Stimulated activated CD4-positive, alpha-beta T cell treated with anti-CD3 and anti-CD28 coated beads, Interleukin-1b, Interleukin-23, amount 100 ng/mL, for 48 hours (primary cell): ENCODE measurements at regions not wholly inside any gene's neighbourhood (a gene's known extent, or its start where the extent isn't known, plus 50 kb on each side); places are given as distances from the start of the nearest gene placed in this dataset.
"Not testable (repeated sequence)": the region's sequence is repeated elsewhere in the genome, so short reads cannot be mapped to it uniquely, and the experiment has no call there.

Experiments used
- DNase-seq: peaks from one replicate; pipeline ENCODE4 v3.0.0-alpha.2; 2020

DNA sequence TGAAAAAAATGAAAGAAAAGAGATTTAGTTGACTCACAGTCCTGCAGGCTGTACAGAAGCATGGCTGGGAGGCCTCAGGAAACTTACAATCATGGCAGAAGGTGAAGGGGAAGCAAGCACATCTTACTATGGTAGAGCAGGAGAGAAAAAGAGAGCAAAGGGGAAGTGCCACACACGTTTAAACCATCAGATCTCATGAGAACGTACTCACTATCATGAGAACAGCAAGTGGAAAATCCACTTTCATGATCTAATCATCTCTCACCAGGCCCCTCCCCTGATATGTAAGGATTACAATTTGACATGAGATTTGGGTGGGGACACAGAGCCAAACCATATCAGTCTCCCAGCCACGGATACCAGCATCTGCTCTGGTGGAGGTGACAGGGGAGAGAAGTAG, 50.8 kb upstream of the CPOX start:
- DNase-seq: no peak

GRCh38 chr3:98645039-98645438, 51.6 kb upstream of the CPOX start:
- no peak for DNase-seq

DNA sequence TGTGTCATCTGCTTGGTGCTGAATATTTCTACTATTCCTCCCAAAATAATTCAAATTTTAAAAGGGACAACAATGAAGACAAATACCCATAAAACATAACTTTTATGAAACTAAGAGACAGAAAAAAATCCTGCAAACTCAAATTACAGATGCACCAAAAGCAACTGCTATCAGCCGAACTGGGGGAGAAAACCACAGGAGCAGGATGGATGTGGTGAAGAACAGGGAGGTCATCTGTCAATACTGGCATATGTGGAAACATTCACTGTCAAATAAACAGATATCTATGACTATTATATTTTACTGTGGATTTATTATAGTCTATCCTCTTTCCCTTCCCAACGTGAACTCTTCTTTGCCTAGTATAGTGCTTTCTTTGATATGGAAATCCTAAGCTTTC, 53.3 kb upstream of the CPOX start:
- DNase-seq: no peak

GRCh38 chr3:98647197-98647596, 53.8 kb upstream of the CPOX start:
- DNase-seq: no peak

- DNase-seq: no peak
Measured at GRCh38 chr3:98650971-98651779, 57.8 kb upstream of the CPOX start.

DNA sequence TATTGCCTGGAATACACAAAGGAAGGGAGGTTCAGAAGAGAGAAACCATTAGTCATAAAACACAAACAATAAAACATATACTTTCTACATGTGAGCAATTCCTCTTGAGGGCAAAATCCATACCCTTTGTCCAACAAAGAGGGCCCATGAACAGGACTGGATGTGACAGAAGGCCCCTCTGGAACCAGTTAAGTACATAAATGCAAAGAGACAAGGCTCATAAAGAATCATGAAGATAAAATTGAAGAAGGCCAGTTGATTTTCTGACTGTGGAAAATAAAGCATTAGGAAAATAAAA, 58.3 kb upstream of the CPOX start:
- DNase-seq: no peak

DNA sequence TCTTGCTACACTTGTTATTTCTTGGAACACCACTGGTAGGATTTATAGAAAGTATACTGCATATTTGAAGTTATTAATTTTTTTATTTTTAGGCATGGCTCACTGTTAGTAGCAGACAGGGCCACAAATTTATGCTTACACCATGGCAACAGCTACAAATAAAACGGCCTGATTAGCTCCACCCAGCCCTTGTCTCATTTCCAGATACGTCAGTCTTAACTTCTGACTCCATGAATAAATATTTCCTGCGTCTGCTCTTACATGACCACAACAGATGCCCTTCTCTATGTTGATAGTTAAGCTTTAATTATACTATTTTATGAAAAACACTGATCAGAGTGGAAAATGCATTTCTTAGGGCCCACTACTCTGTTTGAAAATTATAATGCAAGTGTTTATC, 62.3 kb upstream of the CPOX start:
- no peak for DNase-seq

DNA sequence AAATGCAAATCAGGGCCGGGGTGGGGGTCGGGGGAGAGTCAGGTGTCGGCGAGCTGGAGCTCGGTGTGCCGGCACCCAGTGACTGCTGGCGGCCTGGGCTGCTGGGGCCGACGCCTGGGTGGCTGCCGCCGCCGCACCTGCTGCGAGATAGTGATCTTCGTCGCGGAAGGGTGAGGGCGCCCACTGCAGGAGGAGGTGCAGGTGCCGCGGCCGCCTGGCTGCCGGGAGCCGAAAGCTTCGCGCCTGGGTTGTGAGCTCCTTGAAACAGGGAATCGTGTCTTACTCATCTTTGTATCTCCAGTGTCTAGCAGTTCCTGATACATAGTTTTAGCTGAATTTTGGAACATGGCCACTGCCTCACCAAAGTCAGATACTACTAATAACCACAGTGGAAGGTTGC, 64.0 kb upstream of the CPOX start:
- peak; percentile 46 for DNase-seq

DNA sequence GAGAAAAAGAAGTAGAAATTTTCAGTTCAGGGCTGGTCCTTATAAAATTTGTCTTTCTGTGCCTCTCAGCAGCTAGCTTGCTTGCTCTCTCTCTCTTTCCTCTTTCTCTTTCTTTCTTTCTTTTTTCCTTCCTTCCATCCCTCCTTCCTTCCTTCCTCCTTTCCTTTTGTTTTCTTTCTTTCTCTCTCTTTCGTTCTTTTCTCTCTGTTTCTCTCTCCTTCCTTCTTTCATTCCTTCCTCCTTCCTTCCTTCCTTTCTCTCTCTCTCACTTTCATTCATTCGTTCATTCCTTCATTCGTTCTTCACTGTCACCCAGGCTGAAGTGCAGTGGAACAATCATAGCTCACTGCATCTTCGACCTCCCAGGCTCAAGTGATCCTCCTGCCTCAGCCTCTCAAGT, 69.3 kb upstream of the CPOX start:
- DNase-seq: no peak

GRCh38 chr3:98670020-98670419, 76.6 kb upstream of the CPOX start:
- no peak for DNase-seq

- DNase-seq: no peak
Measured at GRCh38 chr3:98679986-98680385, 83.2 kb upstream of the ST3GAL6 start.

DNA sequence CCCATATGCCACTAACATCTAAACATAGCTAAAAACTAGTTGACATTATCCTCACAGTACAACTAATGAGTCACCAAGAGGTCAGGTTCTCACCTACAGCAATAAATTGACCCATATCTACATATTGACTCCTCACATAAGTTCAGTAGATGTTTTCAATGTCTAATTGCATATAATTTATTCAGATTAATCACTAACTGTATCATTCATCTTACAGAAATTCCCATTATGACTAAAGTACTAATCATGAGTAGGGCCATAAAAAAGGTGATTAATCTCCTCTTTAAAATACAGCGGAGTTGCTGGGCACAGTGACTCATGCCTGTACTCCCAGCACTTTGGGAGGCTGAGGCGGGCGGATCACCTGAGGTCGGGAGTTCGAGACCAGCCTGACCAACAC, 82.4 kb upstream of the ST3GAL6 start:
- DNase-seq: no peak

DNA sequence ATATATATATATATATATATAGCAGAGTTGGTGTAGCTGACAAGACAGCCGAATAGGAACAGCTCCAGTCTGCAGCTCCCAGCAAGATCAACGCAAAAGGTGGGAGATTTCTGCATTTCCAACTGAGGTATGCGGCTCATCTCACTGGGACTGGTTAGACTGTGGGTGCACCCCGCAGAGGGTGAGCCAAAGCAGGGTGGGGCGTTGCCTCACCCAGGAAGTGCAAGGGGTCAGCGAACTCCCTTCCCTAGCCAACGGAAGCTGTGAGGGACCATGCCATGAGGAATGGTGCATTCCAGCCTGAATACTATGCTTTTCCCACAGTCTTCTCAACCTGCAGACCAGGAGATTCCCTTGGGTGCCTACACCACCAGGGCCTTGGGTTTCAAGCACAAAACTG, 81.7 kb upstream of the ST3GAL6 start:
- DNase-seq: no peak

GRCh38 chr3:98682391-98682790, 80.7 kb upstream of the ST3GAL6 start:
- not testable (repeated sequence) for DNase-seq

GRCh38 chr3:98688363-98688762, 74.8 kb upstream of the ST3GAL6 start:
- no peak for DNase-seq

DNA sequence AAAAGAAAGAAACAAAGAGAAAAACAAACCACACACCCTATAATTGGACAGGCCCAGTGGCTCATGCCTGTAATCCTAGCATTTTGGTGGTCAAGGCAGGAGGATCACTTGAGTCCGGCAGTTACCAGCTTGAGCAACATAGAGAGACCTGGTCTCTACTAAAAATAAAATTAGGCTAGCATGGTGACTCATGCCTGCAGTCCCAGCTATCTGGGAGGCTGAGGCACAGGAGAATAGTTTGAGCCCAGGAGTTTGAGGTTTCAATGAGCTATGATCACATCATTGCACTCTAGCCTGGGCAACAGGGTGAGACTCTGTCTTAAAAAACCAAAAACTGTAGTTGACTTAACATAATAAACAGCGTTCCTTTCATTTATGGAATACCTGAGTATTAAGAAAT, 72.3 kb upstream of the ST3GAL6 start:
- DNase-seq: no peak

- DNase-seq: no peak
Measured at GRCh38 chr3:98691897-98692296, 71.2 kb upstream of the ST3GAL6 start.

DNA sequence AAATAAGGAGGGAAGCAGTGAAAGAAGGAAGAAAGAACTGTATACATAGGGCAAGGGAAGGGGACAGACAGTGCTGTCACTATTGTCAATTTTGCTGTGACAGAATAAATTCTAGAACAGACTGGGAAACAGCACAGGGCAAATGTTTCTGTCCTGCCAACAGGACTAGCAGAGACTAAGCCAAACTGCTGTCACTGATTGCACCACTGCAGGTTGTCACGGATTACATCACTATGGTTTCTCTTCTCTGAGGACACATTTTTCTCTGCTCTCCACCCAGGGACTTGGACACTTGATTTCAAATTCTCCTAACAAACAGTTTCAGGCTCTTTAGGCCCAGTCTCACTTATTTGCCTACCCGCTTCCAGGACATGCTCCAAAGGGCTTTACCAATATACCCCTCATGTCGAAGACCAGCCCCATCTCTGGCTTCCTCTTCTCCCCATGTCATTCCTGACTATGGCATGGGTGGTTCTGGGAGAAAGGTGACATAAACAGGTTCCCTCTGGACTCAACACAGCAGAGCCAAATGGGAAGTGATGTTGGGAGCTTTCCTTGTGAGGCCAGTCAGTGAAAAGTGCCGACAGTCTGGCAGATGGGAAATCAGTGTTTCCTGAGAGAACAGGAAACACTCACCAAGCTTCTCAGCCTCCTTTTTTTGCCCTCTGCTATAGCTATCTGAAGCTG, 70.2 kb upstream of the ST3GAL6 start:
- DNase-seq: no peak

GRCh38 chr3:98695796-98696195, 67.3 kb upstream of the ST3GAL6 start:
- DNase-seq: no peak

DNA sequence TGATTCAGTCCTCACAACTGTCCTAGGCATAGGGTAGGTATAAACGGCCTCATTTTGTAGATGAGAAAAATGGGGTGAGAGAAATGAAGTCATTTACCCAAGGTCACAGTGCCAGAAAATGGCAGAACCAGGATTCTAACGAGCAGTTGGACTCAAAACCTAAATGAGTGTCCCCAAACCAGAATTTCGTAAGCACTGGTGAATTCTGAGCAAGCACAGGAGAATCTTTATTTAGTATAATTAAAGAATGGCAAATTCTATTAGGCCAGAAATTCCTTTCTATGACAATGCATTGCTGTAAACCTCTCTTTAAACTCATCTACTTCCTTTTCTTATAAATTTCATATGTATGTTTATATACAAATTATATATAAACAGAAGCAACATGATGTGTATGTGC, 66.8 kb upstream of the ST3GAL6 start:
- DNase-seq: not testable (repeated sequence)

DNA sequence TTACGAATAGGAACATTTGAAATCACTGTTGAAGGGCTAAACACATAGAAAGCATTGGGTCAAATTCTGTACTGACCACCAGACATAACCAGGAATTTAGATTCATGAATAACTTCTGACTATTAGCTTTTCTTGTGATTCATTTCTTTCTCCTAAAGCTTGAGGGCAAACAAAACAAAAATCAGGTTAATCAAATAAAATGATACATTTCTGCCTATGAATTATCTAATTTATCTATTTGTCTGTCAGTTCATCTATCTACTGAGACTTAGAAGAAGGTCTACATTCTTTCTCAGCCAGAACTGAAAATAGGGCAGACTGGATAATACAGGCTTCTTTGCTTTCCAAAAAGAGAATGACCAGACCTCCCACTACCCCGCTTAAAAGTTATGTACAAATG, 65.9 kb upstream of the ST3GAL6 start:
- DNase-seq: no peak

- no peak for DNase-seq
Measured at GRCh38 chr3:98699132-98699531, 64.0 kb upstream of the ST3GAL6 start.

DNA sequence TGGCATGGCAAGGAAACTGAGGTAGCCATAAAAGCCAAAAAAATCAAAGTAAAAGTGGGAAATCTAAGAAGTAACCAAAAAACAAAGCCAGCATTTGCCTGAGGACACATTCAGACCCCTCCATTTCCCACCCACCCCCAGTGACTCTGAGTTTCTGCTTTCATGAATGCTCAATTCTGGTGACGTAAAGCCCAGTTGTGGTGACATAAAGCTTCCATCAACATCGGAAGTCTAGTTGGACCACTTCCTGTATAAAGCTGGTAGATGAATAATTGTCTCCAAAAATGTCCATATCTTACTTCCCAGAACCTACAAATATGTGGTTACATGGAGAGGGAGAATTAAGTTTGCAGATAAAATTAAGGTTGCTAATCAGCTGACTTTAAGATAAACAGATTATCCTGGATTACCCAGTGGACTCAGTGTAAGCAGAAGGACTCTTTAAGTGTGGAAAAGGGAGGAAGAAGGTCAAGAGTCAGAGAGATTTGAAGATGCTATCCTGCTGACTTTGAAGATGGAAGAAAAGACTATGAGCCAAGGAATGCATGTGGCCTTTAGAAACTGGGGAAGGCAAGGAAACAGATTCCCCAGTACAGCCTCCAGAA, 62.0 kb upstream of the ST3GAL6 start:
- no peak for DNase-seq

- no peak for DNase-seq
Measured at GRCh38 chr3:98702166-98702565, 61.0 kb upstream of the ST3GAL6 start.

GRCh38 chr3:98705212-98705611, 57.9 kb upstream of the ST3GAL6 start:
- no peak for DNase-seq
